Fibroblast of lung (primary cell): ENCODE measurements at regions not wholly inside any gene's neighbourhood (a gene's known extent, or its start where the extent isn't known, plus 50 kb on each side); places are given as distances from the start of the nearest gene placed in this dataset.

ENCODE experiments used
- EZH2 ChIP-seq: IDR thresholded peaks from 2 replicates; pipeline ENCODE4 v1.5.1; 2012; ENCODE audit warnings: low read length, control low read depth, mild to moderate bottlenecking; ENCODE audit errors: missing control alignments
- TF ChIP-seq, protein P1 (sequence below), 2 donors: IDR thresholded peaks in 1 of 2; conservative IDR thresholded peaks in 1 of 2; 1 replicate in 1 of 2; 2 replicates in 1 of 2; pipeline ENCODE4 v1.5.1; 2011 to 2012; ENCODE audit warnings: low read length in 2 of 2, control low read depth in 1 of 2, inconsistent platforms in 1 of 2, low read depth in 1 of 2, mild to moderate bottlenecking in 1 of 2

DNA sequence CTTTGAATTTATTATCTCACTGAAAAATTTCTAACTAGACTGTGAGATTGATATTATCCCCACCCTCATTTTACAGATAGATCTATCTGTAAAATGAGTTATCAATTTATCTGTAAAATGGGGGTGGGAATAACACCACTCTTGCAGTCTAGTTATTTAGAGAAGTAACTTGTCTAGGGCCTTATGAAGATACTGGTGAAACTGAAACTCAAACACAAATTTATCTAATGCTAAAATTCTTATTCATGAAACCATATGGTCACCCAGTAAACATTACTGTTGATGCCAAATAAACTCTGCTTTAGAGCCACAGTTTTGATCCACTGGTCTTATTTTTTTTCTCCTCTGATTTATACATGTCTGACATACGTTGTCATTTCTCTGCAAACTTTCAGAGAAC, 52.1 kb upstream of the SMIM36 start:
- no peak for TF ChIP-seq EZH2
- TF ChIP-seq, protein P1, sequence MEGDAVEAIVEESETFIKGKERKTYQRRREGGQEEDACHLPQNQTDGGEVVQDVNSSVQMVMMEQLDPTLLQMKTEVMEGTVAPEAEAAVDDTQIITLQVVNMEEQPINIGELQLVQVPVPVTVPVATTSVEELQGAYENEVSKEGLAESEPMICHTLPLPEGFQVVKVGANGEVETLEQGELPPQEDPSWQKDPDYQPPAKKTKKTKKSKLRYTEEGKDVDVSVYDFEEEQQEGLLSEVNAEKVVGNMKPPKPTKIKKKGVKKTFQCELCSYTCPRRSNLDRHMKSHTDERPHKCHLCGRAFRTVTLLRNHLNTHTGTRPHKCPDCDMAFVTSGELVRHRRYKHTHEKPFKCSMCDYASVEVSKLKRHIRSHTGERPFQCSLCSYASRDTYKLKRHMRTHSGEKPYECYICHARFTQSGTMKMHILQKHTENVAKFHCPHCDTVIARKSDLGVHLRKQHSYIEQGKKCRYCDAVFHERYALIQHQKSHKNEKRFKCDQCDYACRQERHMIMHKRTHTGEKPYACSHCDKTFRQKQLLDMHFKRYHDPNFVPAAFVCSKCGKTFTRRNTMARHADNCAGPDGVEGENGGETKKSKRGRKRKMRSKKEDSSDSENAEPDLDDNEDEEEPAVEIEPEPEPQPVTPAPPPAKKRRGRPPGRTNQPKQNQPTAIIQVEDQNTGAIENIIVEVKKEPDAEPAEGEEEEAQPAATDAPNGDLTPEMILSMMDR (conservative IDR thresholded peaks at IDR 0.05 in 1 of 2, IDR thresholded peaks at IDR 0.05 in 1 of 2; ENCODE audit: low read depth in 1 of 2, low read length in 2 of 2): no peak
